ENCODE measurements at regions not wholly inside any gene's neighbourhood (a gene's known extent, or its start where the extent isn't known, plus 50 kb on each side); places are given as distances from the start of the nearest gene placed in this dataset.

GRCh38 chr16:8323153-8323552, 267.2 kb downstream of the TMEM114 start:
- TF ChIP-seq, protein P1, sequence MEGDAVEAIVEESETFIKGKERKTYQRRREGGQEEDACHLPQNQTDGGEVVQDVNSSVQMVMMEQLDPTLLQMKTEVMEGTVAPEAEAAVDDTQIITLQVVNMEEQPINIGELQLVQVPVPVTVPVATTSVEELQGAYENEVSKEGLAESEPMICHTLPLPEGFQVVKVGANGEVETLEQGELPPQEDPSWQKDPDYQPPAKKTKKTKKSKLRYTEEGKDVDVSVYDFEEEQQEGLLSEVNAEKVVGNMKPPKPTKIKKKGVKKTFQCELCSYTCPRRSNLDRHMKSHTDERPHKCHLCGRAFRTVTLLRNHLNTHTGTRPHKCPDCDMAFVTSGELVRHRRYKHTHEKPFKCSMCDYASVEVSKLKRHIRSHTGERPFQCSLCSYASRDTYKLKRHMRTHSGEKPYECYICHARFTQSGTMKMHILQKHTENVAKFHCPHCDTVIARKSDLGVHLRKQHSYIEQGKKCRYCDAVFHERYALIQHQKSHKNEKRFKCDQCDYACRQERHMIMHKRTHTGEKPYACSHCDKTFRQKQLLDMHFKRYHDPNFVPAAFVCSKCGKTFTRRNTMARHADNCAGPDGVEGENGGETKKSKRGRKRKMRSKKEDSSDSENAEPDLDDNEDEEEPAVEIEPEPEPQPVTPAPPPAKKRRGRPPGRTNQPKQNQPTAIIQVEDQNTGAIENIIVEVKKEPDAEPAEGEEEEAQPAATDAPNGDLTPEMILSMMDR (conservative IDR thresholded peaks at IDR 0.05) = no peak
- TF ChIP-seq ZFX (IDR thresholded peaks at IDR 0.05) = no peak

All from C4-2B (cell line).